NCI-H146 (cell line): ENCODE measurements at regions not wholly inside any gene's neighbourhood (a gene's known extent, or its start where the extent isn't known, plus 50 kb on each side); places are given as distances from the start of the nearest gene placed in this dataset.
A peak's percentile ranks its signal among the peaks of the same experiment; 100 is the strongest.

ENCODE experiments used
- DNase-seq: peaks from one replicate; lab custom pipeline; 2025; lab: John Stamatoyannopoulos, UW

DNA sequence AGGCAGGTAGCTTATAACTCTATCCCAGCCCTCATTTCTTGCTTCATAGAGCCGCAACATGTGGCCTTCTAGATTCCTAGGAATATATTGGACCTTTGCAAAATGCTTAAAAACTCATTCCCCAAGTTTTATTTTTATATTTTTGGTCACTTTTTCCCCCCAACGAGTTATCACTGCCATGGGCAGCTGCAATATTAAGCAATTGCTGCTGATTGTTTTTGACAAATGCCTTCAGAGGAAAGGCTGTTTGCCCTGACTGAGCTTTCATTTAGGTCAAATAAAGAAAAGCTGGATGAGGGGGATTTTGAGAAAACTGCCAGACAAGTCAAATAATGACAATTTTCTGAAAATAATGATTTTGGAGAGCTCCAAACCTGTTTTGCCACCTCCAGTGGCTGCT, 976.9 kb upstream of the MBL2 start:
- no peak for DNase-seq

GRCh38 chr10:53748319-53748718, 975.7 kb upstream of the MBL2 start:
- DNase-seq = no peak

- no peak for DNase-seq
Measured at GRCh38 chr10:53744746-53745145, 972.2 kb upstream of the MBL2 start.

DNA sequence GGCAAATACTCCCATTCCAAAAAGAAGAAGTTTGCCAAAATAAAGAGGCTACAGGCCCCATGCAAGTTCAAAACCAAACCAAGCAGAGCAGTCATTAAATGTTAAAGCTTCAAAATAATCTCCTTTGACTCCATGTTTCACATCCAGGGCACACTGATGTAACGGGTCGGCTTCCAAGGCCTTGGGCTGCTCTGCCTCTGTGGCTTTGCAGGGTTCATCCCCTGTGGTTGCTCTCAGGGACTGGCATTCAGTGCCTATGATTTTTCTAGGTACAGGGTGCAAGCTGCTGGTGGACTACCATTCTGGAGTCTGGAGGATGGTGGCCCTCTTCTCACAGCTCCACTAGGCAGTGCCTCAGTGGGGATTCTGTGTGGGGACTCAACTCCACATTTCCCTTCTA, 971.6 kb upstream of the MBL2 start:
- no peak for DNase-seq

GRCh38 chr10:53737132-53737531, 964.5 kb upstream of the MBL2 start:
- no peak for DNase-seq

- no peak for DNase-seq
Measured at GRCh38 chr10:53726921-53727320, 954.3 kb upstream of the MBL2 start.

DNA sequence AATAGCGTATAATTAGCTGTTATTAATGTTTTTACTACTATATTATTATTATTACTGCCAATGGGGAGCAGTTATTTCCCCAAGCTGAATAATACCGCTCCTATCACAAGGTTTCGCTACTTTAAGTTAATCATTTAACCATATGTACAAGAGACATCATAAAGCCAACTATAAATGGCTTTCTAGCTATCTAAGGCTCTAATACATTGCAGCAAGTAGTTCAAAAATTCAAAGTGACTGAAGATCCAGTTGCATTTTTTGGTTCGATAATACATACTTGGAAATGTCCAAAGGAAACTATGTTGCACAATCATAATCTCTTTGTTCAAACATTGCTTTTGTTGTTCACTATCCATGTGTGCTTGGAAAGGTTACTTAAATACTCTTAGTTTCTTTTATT, 952.0 kb upstream of the MBL2 start:
- no peak for DNase-seq

DNA sequence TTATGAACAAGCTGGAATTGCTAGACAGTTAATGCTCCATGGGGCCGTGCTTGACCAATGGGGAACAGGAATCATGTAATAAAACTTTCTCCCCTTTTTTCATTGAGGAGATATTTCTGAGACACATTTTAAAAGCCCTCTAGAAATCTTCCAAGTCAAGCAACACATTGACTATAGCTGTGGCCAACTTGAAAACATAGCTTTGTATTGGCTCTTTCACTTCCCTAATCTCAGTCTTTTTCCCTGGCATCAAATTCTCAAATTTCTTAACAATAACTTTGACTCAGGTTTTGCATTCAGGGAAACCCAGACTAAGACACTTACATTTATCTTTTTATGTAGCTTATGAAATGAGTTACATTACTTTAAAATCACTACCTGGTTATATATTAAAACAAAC, 947.1 kb upstream of the MBL2 start:
- DNase-seq = no peak

- no peak for DNase-seq
Measured at GRCh38 chr10:53716156-53716555, 943.6 kb upstream of the MBL2 start.

- DNase-seq = no peak
Measured at GRCh38 chr10:53713431-53713830, 940.8 kb upstream of the MBL2 start.

- DNase-seq = no peak
Measured at GRCh38 chr10:53702489-53702888, 929.9 kb upstream of the MBL2 start.

DNA sequence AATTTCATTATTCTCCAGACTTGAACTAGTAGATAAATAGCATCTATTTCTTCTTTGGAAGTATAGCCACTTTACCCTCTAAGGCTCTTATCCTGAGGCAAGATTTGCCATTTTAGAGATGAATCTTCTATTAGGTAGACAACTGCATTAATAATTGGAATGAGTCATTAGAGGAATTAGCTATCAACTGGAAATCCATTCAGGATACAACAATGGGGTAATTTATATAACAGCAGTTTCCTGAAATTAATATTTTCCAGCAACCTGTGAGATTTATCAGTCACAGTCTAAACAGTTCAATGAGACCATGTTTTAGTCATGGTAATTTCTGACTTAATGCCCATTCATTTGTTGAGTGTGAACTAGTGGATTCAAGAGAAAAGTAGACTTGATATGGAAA, 928.6 kb upstream of the MBL2 start:
- no peak for DNase-seq

- no peak for DNase-seq
Measured at GRCh38 chr10:53700278-53700677, 927.7 kb upstream of the MBL2 start.

GRCh38 chr10:53699684-53700083, 927.1 kb upstream of the MBL2 start:
- DNase-seq = no peak

DNA sequence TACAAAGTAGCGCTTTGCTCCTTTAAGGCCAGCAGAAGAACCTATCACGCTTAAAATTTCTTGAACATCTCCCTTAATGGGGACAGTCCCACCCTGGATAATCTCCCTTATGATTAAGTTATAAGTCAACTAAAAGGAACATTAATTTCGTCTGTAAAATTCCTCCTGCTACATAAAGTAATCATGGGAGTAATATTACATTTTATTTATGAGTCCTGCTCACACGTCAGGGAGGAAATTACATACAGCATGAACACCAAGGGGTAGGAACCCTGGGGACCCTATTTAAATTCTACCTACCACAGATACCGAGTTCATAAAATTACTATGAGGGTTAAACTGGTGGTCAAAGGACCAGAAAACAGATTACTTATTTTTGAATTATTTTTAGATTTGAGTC, 926.6 kb upstream of the MBL2 start:
- DNase-seq = no peak

GRCh38 chr10:53697038-53697437, 924.5 kb upstream of the MBL2 start:
- no peak for DNase-seq

DNA sequence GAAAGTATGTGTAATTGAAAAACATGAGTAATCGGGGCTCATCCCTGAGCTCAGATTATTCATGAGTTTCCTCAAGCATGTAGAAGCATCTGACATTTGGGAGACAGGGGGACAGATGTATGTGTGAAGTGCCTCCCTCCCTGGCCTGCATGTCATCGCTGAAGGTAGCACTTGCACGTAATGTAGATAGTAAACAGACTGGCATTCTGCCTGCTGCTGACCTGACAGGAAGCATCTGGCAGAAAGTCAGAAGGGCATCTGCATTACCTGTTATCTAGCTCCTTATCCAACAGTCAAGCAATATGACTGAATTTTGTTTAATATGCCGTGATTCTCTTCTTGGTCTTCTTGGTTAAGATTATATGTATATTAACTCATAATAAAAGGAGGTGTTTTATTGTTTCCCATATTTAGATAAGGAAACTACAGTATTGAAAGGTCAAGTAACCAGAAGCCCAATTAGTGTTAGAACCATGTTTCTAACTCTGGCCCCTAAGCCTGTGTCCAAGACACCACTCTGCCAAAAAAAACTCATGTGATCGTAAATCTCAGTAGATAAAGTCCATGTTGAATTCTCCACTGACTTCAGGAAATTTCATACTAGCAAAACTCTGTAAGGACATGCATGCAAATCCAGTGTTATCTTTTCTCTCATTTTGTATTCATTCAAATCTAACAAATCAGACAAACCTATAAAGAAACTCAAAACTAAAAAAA, 918.1 kb upstream of the MBL2 start:
- DNase-seq = peak; percentile 43

DNA sequence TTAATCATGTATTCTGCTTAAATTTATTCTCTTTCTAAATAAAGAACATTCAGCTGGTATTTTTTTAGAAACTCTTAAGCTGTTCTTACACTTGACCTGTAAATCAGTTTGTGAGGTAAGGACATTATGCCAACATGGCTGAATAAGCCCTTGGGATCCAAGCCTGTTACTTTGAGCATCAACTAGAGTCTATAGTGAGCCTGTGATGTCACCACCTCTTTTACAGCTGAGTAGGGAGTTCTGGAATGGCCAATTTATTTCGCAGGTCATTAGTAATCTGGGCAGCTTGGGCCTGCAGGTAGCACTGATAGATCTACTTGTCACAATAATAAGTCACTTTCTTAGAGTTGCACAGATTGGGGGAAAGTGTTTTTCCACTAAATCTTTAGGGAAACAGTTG, 915.2 kb upstream of the MBL2 start:
- DNase-seq = no peak

DNA sequence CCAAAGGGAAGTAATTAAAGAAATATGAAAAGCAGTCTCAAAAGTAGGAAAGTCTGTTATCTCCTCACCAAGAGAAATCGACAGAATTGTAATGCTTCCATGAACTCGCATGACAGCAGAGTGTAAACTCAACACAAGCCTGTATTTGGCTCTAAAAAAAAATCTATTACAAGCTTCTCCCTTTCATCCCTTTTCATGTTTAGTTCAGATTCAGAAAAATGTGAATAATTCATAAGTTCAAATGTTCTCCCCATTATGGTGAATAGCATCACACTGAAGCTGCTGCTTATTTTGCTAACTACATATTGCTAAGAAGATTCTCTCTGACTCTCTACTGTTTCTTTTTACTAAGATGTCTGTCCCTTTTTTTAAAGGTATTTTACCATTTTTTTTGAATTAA, 910.3 kb upstream of the MBL2 start:
- no peak for DNase-seq

GRCh38 chr10:53682458-53682857, 909.9 kb upstream of the MBL2 start:
- no peak for DNase-seq

DNA sequence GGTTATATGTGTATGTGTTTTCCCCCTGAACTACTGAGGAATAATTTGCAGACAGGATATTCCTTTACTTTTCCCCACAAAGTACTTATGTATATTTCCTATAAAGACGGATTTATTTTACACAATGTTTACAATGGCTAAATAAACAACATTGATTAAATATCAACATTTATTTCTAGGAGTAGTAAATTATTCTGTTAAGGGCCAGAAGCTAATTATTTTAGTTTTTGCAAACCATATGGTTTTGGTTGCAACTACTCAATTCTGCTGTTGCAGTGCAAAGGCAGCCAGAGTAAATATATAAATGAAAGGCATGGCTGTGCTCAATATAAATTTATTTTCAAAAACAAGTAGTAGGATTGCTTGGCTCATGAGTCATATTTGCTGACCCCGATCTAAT, 907.1 kb upstream of the MBL2 start:
- no peak for DNase-seq

DNA sequence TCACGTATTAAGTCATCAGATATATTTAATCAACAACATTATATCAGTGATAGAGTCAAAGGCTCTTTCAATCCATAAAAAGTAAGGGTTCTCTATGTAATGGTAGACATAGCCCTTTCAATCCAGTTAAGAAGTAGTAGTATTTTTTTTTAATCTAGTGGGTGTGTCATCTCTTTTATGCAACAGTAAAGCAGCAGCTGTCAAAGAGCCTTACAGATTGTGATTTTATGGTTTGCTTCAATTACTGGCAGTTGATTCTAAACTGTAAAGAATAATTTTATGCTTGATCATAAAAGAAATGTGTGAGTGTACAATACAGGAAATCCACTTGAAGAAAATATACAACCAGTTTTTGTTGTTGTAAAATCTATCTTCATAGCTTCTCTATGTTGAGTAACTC, 902.6 kb upstream of the MBL2 start:
- DNase-seq = no peak

- no peak for DNase-seq
Measured at GRCh38 chr10:53667063-53667462, 894.5 kb upstream of the MBL2 start.

- no peak for DNase-seq
Measured at GRCh38 chr10:53664282-53665019, 891.9 kb upstream of the MBL2 start.
